H1 (cell line): ENCODE measurements at regions not wholly inside any gene's neighbourhood (a gene's known extent, or its start where the extent isn't known, plus 50 kb on each side); places are given as distances from the start of the nearest gene placed in this dataset.

ENCODE experiments used
- CTCF ChIA-PET: fragments of 300-600 bp; sonication (Branson Sonifier 250); formaldehyde crosslinking; loops from one replicate; lab custom pipeline; 2021; ENCODE audit not compliant: partially characterized antibody; lab: Charles Lee
- POLR2A ChIA-PET: fragments of 300-600 bp; sonication (Branson Sonifier 250); formaldehyde crosslinking; loops from one replicate; lab custom pipeline; 2021; ENCODE audit warnings: inconsistent platforms; ENCODE audit not compliant: partially characterized antibody; lab: Charles Lee
- DNase-seq, 2 experiments: peaks; one replicate each; pipeline versions ENCODE4 v3.0.0 to v3.0.0-alpha.2; 2010 to 2022; ENCODE audit warnings: low spot score in 2 of 2, low read depth in 1 of 2, mixed read lengths in 1 of 2
- FAIRE-seq: peaks from 2 replicates; lab custom pipeline; 2011; peaks lifted over from hg19 to GRCh38; lab: Jason Lieb, UNC
- H2AFZ ChIP-seq: 2 replicates; pipeline ENCODE4 v1.8.1; 2012; ENCODE audit warnings: low read length, inconsistent platforms
- H2AK5ac ChIP-seq: 2 replicates; pipeline ENCODE4 v1.6.1; 2013; ENCODE audit warnings: low read depth, low read length
- H2BK120ac ChIP-seq: replicated peaks from 2 replicates; pipeline ENCODE3; 2013; ENCODE audit warnings: low read depth, low read length, inconsistent platforms
- H2BK12ac ChIP-seq: 2 replicates; pipeline ENCODE4 v1.6.1; 2013; ENCODE audit warnings: low read depth, low read length
- H2BK15ac ChIP-seq: 2 replicates; pipeline ENCODE4 v1.6.1; 2013; ENCODE audit warnings: low read length
- H2BK20ac ChIP-seq: 2 replicates; pipeline ENCODE4 v1.6.1; 2013; ENCODE audit warnings: low read length
- H2BK5ac ChIP-seq: 2 replicates; pipeline ENCODE4 v1.6.1; 2013; ENCODE audit warnings: low read depth, low read length
- H3K14ac ChIP-seq: 2 replicates; pipeline ENCODE4 v1.6.1; 2013; ENCODE audit warnings: inconsistent platforms; ENCODE audit not compliant: insufficient read length
- H3K18ac ChIP-seq: 2 replicates; pipeline ENCODE4 v1.6.1; 2013; ENCODE audit warnings: low read length; ENCODE audit errors: extremely low read depth
- H3K23ac ChIP-seq: 2 replicates; pipeline ENCODE4 v1.6.1; 2013; ENCODE audit warnings: inconsistent platforms; ENCODE audit not compliant: insufficient read length
- H3K23me2 ChIP-seq: 2 replicates; pipeline ENCODE4 v1.6.1; 2013; ENCODE audit warnings: low read depth, low read length
- H3K27ac ChIP-seq: 2 replicates; pipeline ENCODE4 v1.6.1; 2011; ENCODE audit warnings: low read depth, low read length, inconsistent platforms
- H3K27me3 ChIP-seq, 4 experiments: replicated peaks in 1 of 4; 1 replicate in 1 of 4; 2 replicates in 3 of 4; pipeline versions ENCODE4 v1.6.1 to v1.8.1; 2011 to 2013; ENCODE audit warnings: low read length in 3 of 4, mild to moderate bottlenecking in 3 of 4, inconsistent platforms in 2 of 4, mixed read lengths in 2 of 4, moderate library complexity in 1 of 4; ENCODE audit not compliant: control insufficient read depth in 3 of 4, insufficient read depth in 3 of 4; ENCODE audit errors: extremely low read depth in 1 of 4
- H3K36me3 ChIP-seq, 4 experiments: 2 replicates each; pipeline versions ENCODE4 v1.6.1 to v1.8.1; 2011 to 2013; ENCODE audit warnings: mild to moderate bottlenecking in 4 of 4, low read length in 3 of 4, moderate library complexity in 2 of 4, control low read depth in 1 of 4, inconsistent platforms in 1 of 4; ENCODE audit not compliant: insufficient read depth in 4 of 4, control insufficient read depth in 2 of 4
- H3K4ac ChIP-seq: replicated peaks from 2 replicates; pipeline ENCODE3; 2013; ENCODE audit warnings: low read length, low read depth, mixed read lengths, inconsistent platforms; ENCODE audit not compliant: insufficient read length
- H3K4me1 ChIP-seq, 4 experiments: replicated peaks in 1 of 4; 1 replicate in 1 of 4; 2 replicates in 3 of 4; pipeline versions ENCODE4 v1.6.1 to v1.8.1; 2011 to 2013; ENCODE audit warnings: low read length in 3 of 4, inconsistent platforms in 2 of 4, mixed read lengths in 1 of 4; ENCODE audit not compliant: insufficient read depth in 4 of 4, control insufficient read depth in 3 of 4
- H3K4me2 ChIP-seq, 2 experiments: 2 replicates each; pipeline versions ENCODE4 v1.6.1 to v1.8.1; 2011 to 2013; ENCODE audit warnings: low read depth in 2 of 2, low read length in 2 of 2, control low read depth in 1 of 2, inconsistent platforms in 1 of 2, mild to moderate bottlenecking in 1 of 2; ENCODE audit not compliant: insufficient read depth in 1 of 2
- H3K4me3 ChIP-seq, 4 experiments: fragments of 200-600, 300-600 bp in 1 of 4; sonication (generic), shearing (Covaris generic), sonication (Bioruptor Twin) in 1 of 4; 2 replicates each; pipeline versions ENCODE4 v1.5.1 to v1.8.1; 2011 to 2016; ENCODE audit warnings: low read length in 4 of 4, low read depth in 3 of 4, control low read depth in 2 of 4, inconsistent platforms in 2 of 4, mild to moderate bottlenecking in 2 of 4, mixed read lengths in 1 of 4, moderate library complexity in 1 of 4; ENCODE audit not compliant: insufficient read depth in 2 of 4; ENCODE audit errors: extremely low read depth in 1 of 4
- H3K56ac ChIP-seq: replicated peaks from 2 replicates; pipeline ENCODE3; 2013; ENCODE audit warnings: low read depth, mild to moderate bottlenecking, mixed read lengths, low read length, inconsistent platforms; ENCODE audit not compliant: insufficient read length
- H3K79me1 ChIP-seq: 2 replicates; pipeline ENCODE4 v1.6.1; 2013; ENCODE audit warnings: low read depth, low read length, control low read depth
- H3K79me2 ChIP-seq, 2 experiments: 2 replicates each; pipeline versions ENCODE4 v1.6.1 to v1.8.1; 2012 to 2013; ENCODE audit warnings: low read length in 2 of 2, mild to moderate bottlenecking in 2 of 2, inconsistent platforms in 1 of 2; ENCODE audit not compliant: insufficient read depth in 2 of 2, control insufficient read depth in 1 of 2
- H3K9ac ChIP-seq, 4 experiments: replicated peaks in 1 of 4; 1 replicate in 1 of 4; 2 replicates in 3 of 4; pipeline versions ENCODE4 v1.6.1 to v1.8.1; 2011 to 2013; ENCODE audit warnings: low read depth in 3 of 4, low read length in 3 of 4, control low read depth in 2 of 4, mild to moderate bottlenecking in 2 of 4, moderate library complexity in 2 of 4, inconsistent platforms in 1 of 4; ENCODE audit errors: extremely low read depth in 1 of 4
- H3K9me3 ChIP-seq, 2 experiments: 2 replicates each; pipeline versions ENCODE4 v1.6.1 to v1.8.1; 2012 to 2013; ENCODE audit warnings: mild to moderate bottlenecking in 2 of 2, moderate library complexity in 2 of 2, control low read depth in 1 of 2, inconsistent platforms in 1 of 2, low read depth in 1 of 2, low read length in 1 of 2, mixed read lengths in 1 of 2; ENCODE audit not compliant: insufficient read depth in 2 of 2
- H4K20me1 ChIP-seq, 2 experiments: replicated peaks in 1 of 2; 2 replicates each; pipeline versions ENCODE3 to v1.8.1; 2011 to 2013; ENCODE audit warnings: inconsistent platforms in 2 of 2, low read length in 2 of 2, mild to moderate bottlenecking in 1 of 2; ENCODE audit not compliant: insufficient read depth in 2 of 2, control insufficient read depth in 1 of 2
- H4K5ac ChIP-seq: 2 replicates; pipeline ENCODE4 v1.6.1; 2013; ENCODE audit warnings: low read length, low read depth, mixed read lengths, inconsistent platforms; ENCODE audit not compliant: insufficient read length
- H4K8ac ChIP-seq: 2 replicates; pipeline ENCODE4 v1.8.0; 2013; ENCODE audit warnings: mild to moderate bottlenecking, moderate library complexity, low read length, inconsistent platforms; ENCODE audit not compliant: insufficient read depth; ENCODE audit errors: extremely low read depth
- H4K91ac ChIP-seq: replicated peaks from 2 replicates; pipeline ENCODE3; 2013; ENCODE audit warnings: low read length, mixed read lengths, inconsistent platforms; ENCODE audit not compliant: insufficient read length
- HDAC6 ChIP-seq: IDR thresholded peaks from one replicate; pipeline ENCODE4 v1.7.1; 2012; ENCODE audit warnings: low read depth, mild to moderate bottlenecking, inconsistent platforms, low read length, moderate library complexity
- PHF8 ChIP-seq: fragments of 200-600 bp; sonication (generic); conservative IDR thresholded peaks from 2 replicates; pipeline ENCODE4 v1.7.1; 2012; ENCODE audit warnings: low read depth, mild to moderate bottlenecking, inconsistent platforms, low read length, moderate library complexity
- WGBS, 2 experiments: shearing (Covaris generic) in 1 of 2; methylation state at CpG; one replicate each; pipeline versions ENCODE4 v1.1.6 to v1.1.7; 2013 to 2015; ENCODE audit warnings: low lambda C conversion rate in 2 of 2, mixed read lengths in 2 of 2, inconsistent platforms in 1 of 2, low coverage in 1 of 2, missing lambda C conversion rate in 1 of 2; ENCODE audit not compliant: insufficient replicate concordance in 2 of 2, insufficient coverage in 1 of 2, insufficient read length in 1 of 2; ENCODE audit errors: extremely low coverage in 1 of 2, missing lambda C conversion rate in 1 of 2; 5-methylcytosine and 5-hydroxymethylcytosine counted together

GRCh38 chr4:1551211-1551610, 132.9 kb downstream of the FAM53A start:
- 0 out of 2 replicates have a peak overlapping the region, but pooled peaks have one; percentile 39 for H2BK12ac ChIP-seq
- H3K9me3 ChIP-seq, result no peaks in the 10 kb centered on the region; a peak in 1 of 4 replicates
- H3K36me3 ChIP-seq, result no peaks in the 10 kb centered on the region
- no peak overlapping the region for H2BK20ac ChIP-seq
- H3K4me3 ChIP-seq, result no peak overlapping the region
- H4K91ac ChIP-seq, result peak overlapping the region; percentile 54
- no peak overlapping the region for H2AFZ ChIP-seq
- no peaks in the 10 kb centered on the region for H3K23me2 ChIP-seq
- no peak for TF ChIP-seq PHF8
- no peak for TF ChIP-seq HDAC6
- no peaks in the 10 kb centered on the region for H3K4me1 ChIP-seq
- no peak overlapping the region for H3K23ac ChIP-seq
- CTCF ChIA-PET, result interaction anchor here (0.6 to 6.6 kb wide), 4 partner anchors 8 to 506 kb away, joined by 3 to 49 read pairs (median 8); no protein-coding TSS in a partner anchor
- WGBS, 2 experiments, result 72% methylated on average over 4 of the region's 6 CpGs; no CpG with 5 or more reads in 1 of the 2 experiments
- H3K27me3 ChIP-seq, result peaks cover 0 to 3% (median 2%) of the 10 kb centered on the region in 4 experiments; a peak in 2 of 7 replicates
- no peak overlapping the region for H3K27ac ChIP-seq
- H3K4me2 ChIP-seq, result no peak overlapping the region
- H2BK5ac ChIP-seq, result no peak overlapping the region
- no peak overlapping the region for H3K14ac ChIP-seq
- H4K8ac ChIP-seq, result no peak overlapping the region
- no peak overlapping the region for H2BK120ac ChIP-seq
- DNase-seq (no peak), FAIRE-seq (no peak)
- no peaks in the 10 kb centered on the region for H3K79me2 ChIP-seq
- H2BK15ac ChIP-seq, result no peak overlapping the region
- H4K20me1 ChIP-seq, result no peaks in the 10 kb centered on the region
- H3K79me1 ChIP-seq, result no peaks in the 10 kb centered on the region
- H3K56ac ChIP-seq, result no peak overlapping the region
- no peak overlapping the region for H3K4ac ChIP-seq
- no peak overlapping the region for H4K5ac ChIP-seq
- POLR2A ChIA-PET, result no interaction called here
- no peak overlapping the region for H2AK5ac ChIP-seq
- no peak overlapping the region for H3K18ac ChIP-seq
- no peak overlapping the region for H3K9ac ChIP-seq
